Suppressor macrophage treated with lipopolysaccharide for 4 hours (primary cell): ENCODE measurements at regions not wholly inside any gene's neighbourhood (a gene's known extent, or its start where the extent isn't known, plus 50 kb on each side); places are given as distances from the start of the nearest gene placed in this dataset.

Experiments used
- DNase-seq: peaks from one replicate; pipeline ENCODE4 v3.0.0-alpha.2; 2020

DNA sequence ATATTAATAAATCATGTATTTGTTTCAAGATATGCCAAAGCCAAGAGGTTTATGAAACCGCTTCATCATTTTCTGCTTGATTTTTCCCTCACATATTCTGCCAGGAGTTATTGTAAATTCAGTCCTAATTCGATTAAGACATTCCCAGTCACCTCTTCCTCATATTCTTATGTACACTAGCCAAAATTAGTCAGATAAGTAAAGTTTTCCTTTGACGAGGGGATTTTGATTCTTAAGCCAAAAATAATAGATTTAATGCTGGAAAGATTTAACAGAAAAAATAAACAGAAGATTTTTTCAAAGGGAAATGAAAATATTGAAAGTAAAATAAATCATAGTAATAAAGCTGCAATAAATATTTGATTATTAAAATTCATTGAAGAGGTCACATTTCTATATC is 51.0 kb upstream of the VEGFC start:
- DNase-seq = no peak

DNA sequence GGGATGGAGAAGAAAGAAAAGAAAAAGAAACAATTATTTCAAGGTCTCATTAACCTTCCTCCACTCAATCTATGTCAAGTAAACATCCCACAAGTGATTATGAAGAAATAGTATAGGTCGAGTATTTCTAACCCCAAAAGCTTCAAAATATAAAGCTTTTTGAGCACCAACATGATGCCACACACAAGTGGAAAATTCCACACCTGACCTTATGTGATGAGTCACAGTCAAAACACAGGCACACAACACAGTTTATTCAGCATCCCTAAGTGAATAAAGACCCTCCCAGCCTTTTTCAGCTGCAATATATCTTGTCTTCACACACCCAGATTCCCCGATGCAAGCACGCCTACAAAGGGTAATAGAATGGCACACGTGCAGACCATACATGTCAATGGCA is 51.7 kb upstream of the VEGFC start:
- DNase-seq = no peak

DNA sequence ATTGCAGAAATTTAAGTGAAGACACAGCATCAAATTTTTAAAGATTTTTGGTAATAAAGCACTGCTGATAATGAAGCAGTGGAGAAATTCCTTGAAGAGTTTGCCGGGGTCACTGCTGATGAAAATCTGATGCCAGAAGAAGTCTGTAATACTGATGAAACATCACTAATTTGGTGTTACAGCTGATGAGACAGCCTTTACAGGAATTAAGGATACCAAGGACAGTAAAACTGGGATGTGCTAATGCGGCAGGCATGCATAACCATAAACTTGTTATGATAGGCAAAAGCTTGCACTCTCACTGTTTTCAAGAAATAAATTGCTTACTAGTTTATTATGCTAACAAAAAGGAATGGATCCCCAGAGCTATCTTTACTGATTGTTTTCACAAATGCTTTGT is 52.9 kb upstream of the VEGFC start:
- no peak for DNase-seq

DNA sequence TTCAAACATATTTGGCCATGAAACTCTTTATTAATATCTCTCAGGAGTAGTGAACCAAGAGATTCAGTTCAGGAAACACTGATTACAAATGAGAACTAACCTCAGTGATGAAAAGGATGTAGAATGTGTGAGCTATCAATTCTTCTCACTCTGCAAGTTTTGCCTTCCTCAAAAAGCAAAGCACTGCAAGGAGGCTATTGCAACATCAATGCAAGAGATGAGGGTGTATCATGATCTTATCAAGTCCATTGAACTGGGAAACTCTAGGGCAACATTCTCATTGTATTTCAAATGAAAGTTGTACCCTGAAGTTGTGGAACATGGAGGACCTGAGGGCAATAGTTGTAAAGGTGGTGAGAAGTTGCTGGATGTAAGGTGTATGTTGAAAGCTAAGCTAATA is 56.4 kb upstream of the VEGFC start:
- no peak for DNase-seq

DNA sequence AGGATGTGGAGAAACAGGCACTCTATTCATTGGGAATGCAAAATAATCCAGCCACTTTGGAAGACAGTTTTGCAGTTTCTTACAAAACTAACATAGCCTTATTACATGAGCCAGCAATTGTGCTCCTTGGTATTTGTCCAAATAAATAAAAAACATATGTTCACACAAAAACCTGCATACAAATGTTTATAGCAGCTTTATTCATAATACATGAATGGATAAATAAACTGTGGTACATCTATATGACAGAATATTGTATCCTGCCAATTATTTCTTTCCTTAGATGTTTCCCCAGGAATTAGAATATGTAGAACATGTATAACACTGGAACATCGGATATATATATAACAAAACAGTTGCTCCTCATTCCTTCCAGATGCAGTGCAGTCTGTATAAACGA is 57.7 kb upstream of the VEGFC start:
- DNase-seq = no peak

DNA sequence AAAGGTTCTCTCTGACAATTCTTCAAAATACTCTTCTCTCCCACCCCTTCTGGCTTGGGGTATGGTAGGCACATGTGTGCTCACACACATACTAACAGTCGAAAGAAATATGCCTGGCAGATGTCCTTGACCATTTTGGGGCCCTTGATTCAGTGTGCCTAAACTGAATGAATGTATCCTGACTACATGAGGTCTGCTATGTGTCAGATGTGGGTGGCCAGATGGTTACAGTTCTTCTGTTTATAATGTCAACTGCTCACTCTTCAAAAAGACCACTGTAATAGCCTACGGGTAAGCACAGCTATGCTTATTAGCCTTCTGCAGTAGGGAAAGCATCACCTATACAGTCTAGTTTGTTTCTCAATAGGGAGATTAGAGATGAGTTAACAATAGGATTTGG is 63.7 kb upstream of the VEGFC start:
- no peak for DNase-seq

DNA sequence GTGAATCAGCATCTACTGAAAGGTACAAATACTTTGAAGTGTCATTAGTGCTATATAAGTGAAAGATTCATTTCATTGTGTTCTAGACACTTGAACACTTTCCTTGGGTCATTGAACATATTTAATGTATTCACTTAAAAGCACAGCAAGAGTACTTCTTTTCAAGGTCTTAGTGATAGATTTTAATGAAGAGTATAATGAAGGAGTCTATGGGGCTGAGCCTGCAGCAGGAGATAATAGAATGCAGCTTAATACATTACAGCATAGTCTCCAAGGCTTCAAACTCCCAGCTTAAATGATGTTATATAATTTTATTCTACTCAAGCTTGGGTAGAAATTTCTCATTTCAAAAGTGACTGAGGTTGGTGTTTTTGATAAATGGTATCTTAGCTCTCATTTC is 66.1 kb upstream of the VEGFC start:
- DNase-seq = no peak

DNA sequence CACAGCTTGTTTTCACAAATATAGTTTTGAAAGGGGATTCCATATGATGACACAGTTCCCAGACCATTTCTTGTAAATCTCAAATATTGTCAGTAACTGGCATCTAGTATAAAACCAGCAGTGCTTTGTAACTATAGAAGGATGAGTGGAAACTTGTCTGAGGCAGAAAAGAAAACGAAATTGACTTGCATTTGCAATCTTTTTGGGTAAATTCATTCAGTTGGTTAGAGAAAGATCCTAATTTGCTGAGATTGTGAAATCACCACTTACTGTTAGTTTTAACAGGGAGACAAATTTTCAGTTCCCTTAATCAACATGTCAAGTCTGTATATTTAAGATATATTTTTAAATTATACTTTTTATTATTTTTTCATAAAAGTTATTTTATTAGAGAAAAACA is 71.5 kb upstream of the VEGFC start:
- DNase-seq = peak; percentile 51

DNA sequence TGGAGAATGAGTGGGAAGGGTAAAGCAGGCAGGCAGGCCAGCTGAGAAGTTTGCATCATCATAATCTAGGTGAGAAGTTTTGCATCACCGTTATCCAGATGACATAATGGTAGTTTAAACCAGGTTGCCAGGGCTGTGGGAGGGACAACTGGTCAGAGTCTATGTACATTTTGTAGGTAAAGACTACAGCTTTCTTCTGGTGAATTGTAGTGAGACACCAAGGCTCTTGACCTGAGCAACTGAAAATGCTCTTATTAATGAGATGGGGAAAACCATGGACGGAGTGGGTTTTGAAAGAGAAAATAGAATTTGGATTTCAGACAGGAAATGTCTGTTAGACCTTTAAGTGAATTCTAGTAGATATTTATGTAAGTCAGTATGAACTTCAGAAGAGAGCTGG is 76.0 kb upstream of the VEGFC start:
- no peak for DNase-seq

DNA sequence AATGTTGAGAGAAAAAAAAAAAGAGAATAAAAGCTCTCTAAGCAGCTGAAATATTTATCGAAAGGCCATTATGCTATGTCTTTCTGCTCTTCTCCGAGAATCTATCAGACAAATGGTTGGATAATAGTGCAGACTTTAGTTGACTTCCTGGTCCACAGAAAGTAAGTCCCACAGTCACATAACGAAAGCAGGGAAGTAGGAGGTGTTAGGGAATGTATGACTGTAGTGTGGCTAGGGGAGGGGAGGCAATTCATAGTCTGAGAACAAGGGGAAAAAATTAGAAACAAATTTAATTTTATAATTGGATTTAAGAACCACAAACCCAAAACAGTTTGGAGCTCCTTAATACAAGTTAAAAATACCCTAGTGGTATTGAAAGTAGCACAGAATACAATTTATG is 79.7 kb upstream of the VEGFC start:
- no peak for DNase-seq

DNA sequence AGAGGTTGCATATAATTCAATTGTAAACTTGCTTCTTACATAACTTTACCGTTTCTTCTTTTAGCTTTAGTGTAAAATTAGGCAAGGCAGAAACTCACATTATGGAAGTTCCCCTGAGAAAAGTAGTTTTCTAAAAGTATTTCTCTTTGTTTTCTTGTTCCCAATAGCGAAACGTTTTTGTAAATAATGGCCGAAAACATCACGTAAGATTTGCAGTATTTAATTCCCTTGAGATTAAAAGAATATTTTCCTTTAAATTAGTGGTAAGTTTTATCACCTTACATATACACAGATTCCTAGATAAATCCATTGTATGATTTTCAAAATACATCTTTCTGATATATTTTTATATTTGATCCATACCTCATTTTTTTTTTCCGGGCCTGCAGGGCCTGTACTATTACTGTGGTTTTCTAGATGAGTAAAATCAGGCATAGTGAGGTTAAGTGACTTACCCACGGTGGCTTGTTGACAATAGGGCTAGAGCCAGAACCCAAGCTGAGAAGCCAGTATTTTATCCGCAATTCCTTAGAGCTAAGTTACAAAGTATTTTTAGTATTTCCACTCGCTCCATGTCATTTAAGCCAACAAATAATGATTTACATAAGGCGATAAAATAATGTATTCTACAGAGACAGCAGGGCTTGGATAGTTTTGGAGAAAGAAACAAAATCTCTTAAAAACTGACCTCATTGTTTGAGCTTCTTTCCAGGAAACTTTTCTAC is 82.2 kb upstream of the VEGFC start:
- no peak for DNase-seq

DNA sequence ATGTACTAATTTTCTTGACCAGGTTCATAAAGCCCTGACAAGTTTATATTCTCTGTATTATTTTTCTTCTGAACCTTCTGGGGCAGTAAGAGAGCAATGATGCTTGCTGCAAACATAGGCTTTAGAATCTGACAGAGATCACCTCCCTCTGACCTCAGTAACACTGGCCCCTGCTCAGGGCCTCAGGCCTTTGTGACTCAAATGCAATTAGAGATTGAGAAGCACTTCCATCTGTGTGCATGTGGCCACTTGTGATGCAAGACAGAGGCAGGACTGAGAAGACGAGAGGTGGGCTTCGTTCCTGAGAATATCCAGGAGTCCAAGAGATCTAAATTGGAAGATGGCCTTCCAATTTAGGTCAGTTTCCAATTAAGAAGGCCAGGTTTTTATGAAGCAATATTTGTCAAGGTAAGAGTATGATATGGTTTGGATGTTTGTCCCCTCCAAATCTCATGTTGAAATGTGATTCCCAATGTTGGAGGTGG is 82.8 kb upstream of the VEGFC start:
- no peak for DNase-seq

DNA sequence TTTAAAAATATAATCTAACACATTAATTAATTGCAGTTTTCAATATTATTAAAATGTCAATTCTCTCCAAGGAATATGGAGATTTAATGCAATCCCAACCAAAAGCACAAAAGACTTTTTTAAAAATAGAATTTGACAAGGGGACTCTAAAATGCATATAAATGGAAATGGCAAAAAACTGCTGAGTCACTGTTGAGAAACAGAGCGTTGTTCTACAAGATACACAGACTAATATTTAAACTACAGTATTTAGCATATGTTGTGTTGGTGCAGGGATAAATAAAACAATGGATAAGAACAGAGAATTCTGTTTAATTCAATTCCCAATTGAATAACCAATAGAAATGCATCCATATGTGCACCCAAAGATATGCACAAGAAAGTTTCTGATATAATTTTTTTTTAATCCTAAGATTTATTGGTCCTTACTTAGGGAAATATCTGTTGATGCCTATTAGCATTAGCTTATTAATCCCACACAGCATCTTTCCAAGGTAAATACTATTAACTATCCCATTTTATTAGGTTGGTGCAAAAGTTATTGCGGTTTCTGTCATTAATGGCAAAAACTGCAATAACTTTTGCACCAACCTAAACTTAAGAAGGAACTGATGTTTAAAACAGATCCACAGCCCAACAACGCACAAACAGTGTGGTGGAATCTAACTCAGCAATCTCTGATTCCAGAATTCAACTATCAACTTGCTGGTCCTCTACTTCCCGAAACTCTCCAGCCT is 86.8 kb upstream of the VEGFC start:
- DNase-seq = no peak

DNA sequence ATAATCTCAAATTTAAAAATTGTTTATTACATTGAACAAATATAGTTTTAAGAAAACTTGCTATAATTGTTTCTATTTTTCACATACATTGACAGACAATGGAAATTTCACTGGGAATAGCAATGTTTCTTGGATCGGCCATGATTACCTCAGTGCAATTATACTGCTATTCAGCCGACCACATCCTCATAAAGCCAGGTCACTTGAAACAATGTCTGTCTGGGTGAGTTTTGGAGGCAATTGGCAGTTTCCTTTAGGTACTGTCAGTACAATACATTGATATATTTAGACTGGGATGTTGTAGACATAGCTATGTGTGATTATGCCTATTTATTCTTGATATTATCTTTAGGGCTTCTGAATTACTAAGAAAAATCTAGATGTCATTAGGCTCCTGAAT is 89.5 kb upstream of the VEGFC start:
- DNase-seq = no peak

DNA sequence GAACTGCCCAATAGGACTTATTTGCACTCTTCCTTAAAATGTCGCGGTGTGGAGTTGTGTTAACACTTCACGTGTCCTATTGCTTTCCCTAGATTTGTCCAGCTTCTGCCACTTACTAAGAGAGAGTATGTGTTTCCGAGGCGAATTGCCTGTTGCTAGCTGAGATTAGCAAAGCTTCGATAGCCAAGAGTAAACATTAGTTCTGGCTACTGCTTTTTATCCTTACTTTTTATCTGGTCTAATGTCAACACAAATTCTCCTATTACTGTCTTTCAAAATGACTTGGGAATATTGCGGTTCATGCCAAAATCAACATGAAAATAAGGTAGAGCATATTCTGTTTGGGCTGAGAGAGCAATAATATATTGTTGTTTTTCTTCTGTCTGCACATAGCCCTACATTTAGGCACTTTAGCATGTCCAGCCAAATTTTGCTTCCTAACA is 90.4 kb upstream of the VEGFC start:
- no peak for DNase-seq

DNA sequence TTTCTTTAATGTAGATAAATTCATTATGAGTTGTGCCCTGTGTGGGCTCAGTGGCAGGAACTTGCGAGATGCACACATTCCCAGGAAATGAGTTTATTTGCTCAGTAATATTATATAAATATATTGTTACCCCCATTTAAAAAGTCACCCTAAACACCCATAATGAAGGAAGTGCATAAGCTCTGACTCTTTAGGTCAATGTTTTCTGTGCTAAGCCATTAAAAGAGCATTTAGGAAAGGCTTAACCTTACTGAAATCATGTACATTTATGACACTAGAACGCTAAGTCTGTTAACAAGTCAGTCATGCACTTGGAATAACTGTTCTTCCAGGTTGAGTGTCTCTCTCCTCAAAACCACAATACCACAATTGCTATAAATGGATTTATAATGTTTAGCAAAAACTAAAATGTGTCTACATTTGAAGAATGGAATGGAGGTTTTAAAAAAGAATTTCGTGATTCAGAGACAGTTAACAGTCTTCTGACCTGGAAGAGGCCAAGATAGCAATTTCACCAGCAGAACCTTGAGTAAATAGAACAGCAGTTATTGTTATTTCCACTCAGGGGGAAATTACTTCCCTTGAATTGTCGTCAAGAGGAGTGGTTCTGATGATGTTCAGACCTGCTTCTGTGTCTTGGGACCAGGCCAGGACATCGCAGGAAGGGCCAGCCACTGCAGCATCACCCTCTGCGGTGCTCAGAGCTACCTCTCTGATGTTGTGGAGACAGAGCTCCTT is 91.1 kb upstream of the VEGFC start:
- no peak for DNase-seq

DNA sequence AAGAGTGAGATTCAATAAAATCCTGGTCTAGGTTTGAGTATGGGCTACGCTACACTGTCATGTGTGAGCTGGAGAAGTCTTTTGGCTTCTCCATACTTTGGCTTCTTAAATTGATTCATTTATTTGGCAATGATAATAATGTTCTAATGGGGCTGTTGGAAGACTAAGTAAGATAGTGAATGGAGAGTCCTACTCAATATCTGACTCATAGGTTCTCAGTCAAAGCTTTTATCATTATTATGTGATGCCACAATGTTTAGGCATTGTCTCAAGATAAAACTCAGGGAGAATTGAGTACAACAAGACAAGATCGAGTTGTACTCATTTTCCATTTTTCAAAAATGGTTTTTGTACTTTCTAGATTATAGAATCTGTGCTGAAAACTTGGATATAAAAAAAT is 92.5 kb upstream of the VEGFC start:
- no peak for DNase-seq

DNA sequence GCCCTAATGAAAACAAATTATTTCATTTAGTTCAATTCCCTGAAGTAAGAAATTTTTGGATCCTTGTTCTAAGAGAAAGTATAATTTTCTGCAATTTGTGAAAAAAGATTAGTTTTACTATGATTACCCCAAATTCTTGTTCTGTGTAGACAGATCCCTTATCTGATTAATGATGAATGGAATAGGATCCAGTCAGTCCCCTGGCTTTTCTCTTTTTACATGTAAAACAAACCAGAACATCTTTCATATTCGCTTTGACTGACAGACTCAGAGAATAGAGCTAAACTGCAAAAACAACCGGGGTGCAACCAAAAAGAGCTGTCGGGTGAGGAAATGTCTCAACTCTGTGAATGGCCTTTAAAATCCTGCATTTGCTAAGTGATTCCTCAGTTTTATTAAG is 93.4 kb upstream of the VEGFC start:
- DNase-seq = no peak

DNA sequence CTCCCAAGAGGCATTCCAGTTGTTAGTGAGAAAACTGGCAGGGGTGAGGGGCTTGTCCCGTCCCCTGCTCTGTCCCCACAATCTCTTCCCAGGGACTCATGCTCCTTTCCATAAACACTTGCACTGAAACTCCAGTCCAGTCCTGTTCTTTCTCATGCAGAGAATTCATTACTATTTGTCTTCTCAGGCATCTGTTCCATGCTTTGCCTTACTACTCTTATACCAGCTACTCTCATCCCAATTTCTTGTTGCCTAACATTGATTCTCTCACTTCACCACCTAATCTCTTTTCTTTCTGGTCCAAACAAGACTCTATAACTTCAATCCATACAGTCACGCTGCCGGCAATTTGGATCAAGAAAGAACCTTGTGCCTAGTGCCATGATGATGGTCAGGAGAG is 97.1 kb upstream of the VEGFC start:
- DNase-seq = no peak

DNA sequence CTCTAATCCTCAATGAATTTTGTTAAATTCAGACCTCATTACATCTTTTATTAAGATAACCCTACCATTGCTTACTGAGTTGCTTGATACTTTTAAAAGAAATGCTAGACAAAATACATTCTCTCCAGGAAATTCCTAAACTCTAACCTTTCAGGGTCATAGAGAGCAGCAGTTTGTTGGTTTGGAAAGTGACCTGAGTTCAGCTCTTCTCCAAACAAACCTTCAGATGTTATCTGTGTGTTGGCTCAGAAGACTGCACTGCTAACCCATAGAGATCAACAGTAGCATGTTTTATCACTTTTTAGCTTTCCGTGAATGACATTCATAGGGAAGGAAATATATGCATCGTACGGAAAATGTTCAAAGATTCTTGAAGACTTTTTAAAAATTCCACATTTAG is 101.8 kb upstream of the VEGFC start:
- DNase-seq = no peak

DNA sequence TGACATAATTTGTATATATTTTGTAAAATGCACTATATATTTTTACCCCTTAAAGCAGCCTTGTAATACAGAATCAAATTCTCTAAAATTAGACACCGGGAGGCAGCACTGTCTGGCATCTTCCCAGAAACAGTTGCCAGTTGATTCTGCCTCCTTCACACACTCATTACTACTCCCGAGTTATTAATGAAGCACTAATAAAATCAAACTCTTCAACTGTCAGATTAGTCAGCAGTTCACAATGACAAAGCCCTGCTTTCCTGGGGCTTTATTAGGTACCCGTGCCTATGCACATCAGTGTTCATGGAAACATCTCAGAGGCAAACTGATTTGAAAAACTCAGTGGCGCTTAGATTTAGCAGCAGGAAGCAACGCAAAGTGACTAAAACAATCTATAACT is 103.5 kb upstream of the VEGFC start:
- DNase-seq = no peak

DNA sequence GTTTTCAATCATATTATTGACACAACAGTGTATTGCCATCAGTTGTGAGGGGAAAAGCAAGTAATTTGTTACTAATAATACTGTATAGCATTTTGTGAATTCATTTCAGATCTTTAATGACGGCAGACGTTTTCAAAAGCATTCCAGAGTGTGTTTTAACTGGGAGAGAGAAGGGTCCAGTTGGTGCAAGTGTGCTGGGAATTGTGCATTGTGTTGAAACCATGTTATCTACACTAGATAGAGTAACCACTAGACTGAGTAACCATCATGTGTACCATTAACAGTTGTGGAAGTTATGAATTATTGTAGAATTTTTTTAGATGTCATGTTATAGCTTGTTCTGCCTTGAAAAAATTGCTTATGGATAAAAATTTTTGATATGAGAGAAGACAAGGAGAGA is 104.5 kb upstream of the VEGFC start:
- DNase-seq = no peak

DNA sequence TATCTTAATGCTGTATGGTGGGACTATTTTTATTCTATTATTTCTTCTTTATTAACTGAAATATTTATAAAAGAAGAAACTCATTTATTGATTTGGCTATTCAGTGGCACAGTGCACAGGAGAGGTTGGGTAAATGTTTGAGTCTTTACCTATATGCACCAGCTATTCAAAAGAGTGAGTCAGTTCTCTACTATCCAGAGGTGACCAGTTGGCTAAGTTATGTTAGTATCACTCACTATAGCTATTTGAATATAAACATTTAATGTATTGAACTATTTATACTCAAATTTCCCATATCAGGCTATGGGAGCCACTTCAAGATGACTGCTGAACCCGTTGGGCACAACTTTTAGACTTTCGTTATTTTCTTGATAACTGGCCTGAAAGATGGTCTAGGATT is 106.1 kb upstream of the VEGFC start:
- DNase-seq = no peak

DNA sequence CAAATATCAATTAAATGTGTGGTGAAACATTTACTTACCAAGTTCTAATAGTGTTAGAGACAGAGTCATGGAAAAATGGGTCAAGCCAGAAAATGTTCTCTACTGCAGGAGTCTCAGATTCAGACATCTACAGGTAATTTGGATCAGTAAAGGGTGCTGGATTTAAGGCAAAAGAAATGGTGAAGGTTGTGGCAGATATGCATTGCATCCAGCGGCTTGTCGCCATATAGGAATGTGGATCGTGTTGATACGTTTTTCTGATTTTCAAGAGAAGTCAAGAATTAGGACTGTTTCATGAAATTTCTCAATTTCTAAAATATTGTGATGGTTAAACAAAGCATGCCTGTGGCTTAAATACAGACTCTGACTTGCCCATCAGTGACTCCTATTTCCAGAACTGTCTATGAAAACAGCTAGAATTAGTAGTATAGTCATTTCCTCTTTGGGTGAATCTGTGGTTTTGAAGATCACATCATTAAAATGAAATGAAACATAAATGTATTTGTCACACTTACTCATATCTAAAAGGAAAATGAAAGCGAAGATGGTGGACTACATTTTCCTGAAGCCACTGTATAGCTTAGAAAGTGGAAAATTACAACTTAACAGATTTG is 110.1 kb upstream of the VEGFC start:
- peak; percentile 87 for DNase-seq
